ENCODE measurements at regions not wholly inside any gene's neighbourhood (a gene's known extent, or its start where the extent isn't known, plus 50 kb on each side); places are given as distances from the start of the nearest gene placed in this dataset.

DNA sequence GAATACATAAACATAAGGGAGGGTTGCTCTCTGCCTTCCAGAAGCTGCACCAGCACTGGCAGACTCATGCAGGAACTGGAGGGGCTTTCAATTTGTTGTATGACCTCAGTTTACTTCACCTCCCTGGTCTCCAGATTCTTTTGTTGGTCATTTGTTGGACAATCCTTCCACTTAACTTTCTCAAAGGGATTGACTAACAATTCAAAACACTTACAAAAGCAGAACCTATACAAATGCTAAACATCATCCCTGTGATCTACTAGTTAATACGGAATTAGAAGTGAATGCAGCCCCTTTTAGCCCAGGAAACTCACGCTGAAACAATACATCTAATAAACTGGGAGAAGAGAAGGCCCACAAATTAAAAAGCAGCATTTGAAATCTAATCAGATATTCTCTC, 404.6 kb upstream of the BRINP1 start:
- no peak overlapping the region for H3K27ac ChIP-seq (ENCODE audit: extremely low read depth, low read depth, low read length)
- TF ChIP-seq ZNF571 (tag by site-specific recombination; IDR thresholded peaks at IDR 0.05) (no peak), ZNF510 (tag by site-specific recombination; IDR thresholded peaks at IDR 0.05; ENCODE audit: insufficient replicate concordance) (no peak), SCRT1 (tag by site-specific recombination; IDR thresholded peaks at IDR 0.05; ENCODE audit: borderline replicate concordance) (no peak), ZNF518A (tag by site-specific recombination; conservative IDR thresholded peaks at IDR 0.05; ENCODE audit: low read depth) (no peak), KLF1 (tag by site-specific recombination; IDR thresholded peaks at IDR 0.05) (no peak), ZNF521 (tag by site-specific recombination; IDR thresholded peaks at IDR 0.05) (no peak), ZNF211 (tag by site-specific recombination; IDR thresholded peaks at IDR 0.05; ENCODE audit: low read depth) (no peak), ZNF391 (tag by site-specific recombination; IDR thresholded peaks at IDR 0.05; ENCODE audit: borderline replicate concordance, low read depth) (no peak), ZNF37A (tag by site-specific recombination; IDR thresholded peaks at IDR 0.05) (no peak), ZNF302 (tag by site-specific recombination; IDR thresholded peaks at IDR 0.05; ENCODE audit: low read depth) (no peak), ZNF248 (tag by site-specific recombination; IDR thresholded peaks at IDR 0.05) (no peak), ZNF830 (tag by site-specific recombination; IDR thresholded peaks at IDR 0.05; ENCODE audit: low read depth) (no peak), ZNF324 (tag by site-specific recombination; IDR thresholded peaks at IDR 0.05) (no peak), ZNF174 (tag by site-specific recombination; IDR thresholded peaks at IDR 0.05) (no peak)
- TF ChIP-seq, protein P1, sequence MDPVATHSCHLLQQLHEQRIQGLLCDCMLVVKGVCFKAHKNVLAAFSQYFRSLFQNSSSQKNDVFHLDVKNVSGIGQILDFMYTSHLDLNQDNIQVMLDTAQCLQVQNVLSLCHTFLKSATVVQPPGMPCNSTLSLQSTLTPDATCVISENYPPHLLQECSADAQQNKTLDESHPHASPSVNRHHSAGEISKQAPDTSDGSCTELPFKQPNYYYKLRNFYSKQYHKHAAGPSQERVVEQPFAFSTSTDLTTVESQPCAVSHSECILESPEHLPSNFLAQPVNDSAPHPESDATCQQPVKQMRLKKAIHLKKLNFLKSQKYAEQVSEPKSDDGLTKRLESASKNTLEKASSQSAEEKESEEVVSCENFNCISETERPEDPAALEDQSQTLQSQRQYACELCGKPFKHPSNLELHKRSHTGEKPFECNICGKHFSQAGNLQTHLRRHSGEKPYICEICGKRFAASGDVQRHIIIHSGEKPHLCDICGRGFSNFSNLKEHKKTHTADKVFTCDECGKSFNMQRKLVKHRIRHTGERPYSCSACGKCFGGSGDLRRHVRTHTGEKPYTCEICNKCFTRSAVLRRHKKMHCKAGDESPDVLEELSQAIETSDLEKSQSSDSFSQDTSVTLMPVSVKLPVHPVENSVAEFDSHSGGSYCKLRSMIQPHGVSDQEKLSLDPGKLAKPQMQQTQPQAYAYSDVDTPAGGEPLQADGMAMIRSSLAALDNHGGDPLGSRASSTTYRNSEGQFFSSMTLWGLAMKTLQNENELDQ (tag by site-specific recombination; IDR thresholded peaks at IDR 0.05; ENCODE audit: low read depth): no peak
- TF ChIP-seq, protein P2, sequence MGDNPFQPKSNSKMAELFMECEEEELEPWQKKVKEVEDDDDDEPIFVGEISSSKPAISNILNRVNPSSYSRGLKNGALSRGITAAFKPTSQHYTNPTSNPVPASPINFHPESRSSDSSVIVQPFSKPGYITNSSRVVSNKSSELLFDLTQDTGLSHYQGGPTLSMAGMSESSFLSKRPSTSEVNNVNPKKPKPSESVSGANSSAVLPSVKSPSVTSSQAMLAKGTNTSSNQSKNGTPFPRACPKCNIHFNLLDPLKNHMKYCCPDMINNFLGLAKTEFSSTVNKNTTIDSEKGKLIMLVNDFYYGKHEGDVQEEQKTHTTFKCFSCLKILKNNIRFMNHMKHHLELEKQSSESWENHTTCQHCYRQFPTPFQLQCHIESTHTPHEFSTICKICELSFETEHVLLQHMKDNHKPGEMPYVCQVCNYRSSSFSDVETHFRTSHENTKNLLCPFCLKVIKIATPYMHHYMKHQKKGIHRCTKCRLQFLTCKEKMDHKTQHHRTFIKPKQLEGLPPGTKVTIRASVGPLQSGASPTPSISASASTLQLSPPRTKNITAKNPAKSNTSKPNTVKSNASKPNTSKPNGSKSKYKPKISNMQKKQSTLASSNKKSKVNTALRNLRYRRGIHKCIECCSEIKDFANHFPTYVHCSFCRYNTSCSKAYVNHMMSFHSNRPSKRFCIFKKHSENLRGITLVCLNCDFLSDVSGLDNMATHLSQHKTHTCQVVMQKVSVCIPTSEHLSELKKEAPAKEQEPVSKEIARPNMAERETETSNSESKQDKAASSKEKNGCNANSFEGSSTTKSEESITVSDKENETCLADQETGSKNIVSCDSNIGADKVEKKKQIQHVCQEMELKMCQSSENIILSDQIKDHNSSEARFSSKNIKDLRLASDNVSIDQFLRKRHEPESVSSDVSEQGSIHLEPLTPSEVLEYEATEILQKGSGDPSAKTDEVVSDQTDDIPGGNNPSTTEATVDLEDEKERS (tag by site-specific recombination; IDR thresholded peaks at IDR 0.05): no peak
- TF ChIP-seq, protein P3, sequence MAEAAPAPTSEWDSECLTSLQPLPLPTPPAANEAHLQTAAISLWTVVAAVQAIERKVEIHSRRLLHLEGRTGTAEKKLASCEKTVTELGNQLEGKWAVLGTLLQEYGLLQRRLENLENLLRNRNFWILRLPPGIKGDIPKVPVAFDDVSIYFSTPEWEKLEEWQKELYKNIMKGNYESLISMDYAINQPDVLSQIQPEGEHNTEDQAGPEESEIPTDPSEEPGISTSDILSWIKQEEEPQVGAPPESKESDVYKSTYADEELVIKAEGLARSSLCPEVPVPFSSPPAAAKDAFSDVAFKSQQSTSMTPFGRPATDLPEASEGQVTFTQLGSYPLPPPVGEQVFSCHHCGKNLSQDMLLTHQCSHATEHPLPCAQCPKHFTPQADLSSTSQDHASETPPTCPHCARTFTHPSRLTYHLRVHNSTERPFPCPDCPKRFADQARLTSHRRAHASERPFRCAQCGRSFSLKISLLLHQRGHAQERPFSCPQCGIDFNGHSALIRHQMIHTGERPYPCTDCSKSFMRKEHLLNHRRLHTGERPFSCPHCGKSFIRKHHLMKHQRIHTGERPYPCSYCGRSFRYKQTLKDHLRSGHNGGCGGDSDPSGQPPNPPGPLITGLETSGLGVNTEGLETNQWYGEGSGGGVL (tag by site-specific recombination; IDR thresholded peaks at IDR 0.05): no peak
- H3K9me3 ChIP-seq (ENCODE audit: control insufficient read depth, insufficient read depth, low read depth, low read length): no peaks in the 10 kb centered on the region
- H3K4me1 ChIP-seq (ENCODE audit: control insufficient read depth, insufficient read depth, low read length): no peaks in the 10 kb centered on the region
- no peak overlapping the region for H3K4me3 ChIP-seq (ENCODE audit: low read depth, low read length)
- POLR2A ChIA-PET: no interaction called here
- no peaks in the 10 kb centered on the region for H3K36me3 ChIP-seq (ENCODE audit: control insufficient read depth in 2 of 2, insufficient read depth in 1 of 2, low read length in 2 of 2)
- CTCF ChIA-PET: no interaction called here

All from HEK293 (cell line).